Keratinocyte (primary cell): ENCODE measurements at regions not wholly inside any gene's neighbourhood (a gene's known extent, or its start where the extent isn't known, plus 50 kb on each side); places are given as distances from the start of the nearest gene placed in this dataset.

Source experiments
- DNase-seq: peaks from one replicate; pipeline ENCODE4 v3.0.0-alpha.2; 2011; ENCODE audit warnings: low read depth, missing footprints, low spot score
- FAIRE-seq: peaks from 2 replicates; lab custom pipeline; 2011; peaks lifted over from hg19 to GRCh38; lab: Jason Lieb, UNC
- H2AFZ ChIP-seq: 2 replicates; pipeline ENCODE4 v1.6.0; 2012; ENCODE audit warnings: low read length, control low read depth, inconsistent platforms; ENCODE audit not compliant: control insufficient read depth
- H3K27ac ChIP-seq: 2 replicates; pipeline ENCODE4 v1.5.1; 2011; ENCODE audit warnings: low read length; ENCODE audit not compliant: control insufficient read depth, insufficient read depth
- H3K27me3 ChIP-seq: 3 replicates; pipeline ENCODE4 v1.6.0; 2011; ENCODE audit warnings: low read length; ENCODE audit not compliant: control insufficient read depth, insufficient read depth; ENCODE audit errors: extremely low read depth
- H3K36me3 ChIP-seq, 2 experiments: 2 replicates in 1 of 2; 3 replicates in 1 of 2; pipeline ENCODE4 v1.5.1; 2011; ENCODE audit warnings: low read length in 2 of 2, mild to moderate bottlenecking in 1 of 2; ENCODE audit not compliant: control insufficient read depth in 2 of 2, insufficient read depth in 2 of 2; ENCODE audit errors: extremely low read depth in 1 of 2
- H3K4me1 ChIP-seq: 3 replicates; pipeline ENCODE4 v1.5.1; 2011; ENCODE audit warnings: low read length; ENCODE audit not compliant: control insufficient read depth, insufficient read depth; ENCODE audit errors: extremely low read depth
- H3K4me2 ChIP-seq: 3 replicates; pipeline ENCODE4 v1.6.0; 2011; ENCODE audit warnings: low read depth, low read length; ENCODE audit not compliant: control insufficient read depth, insufficient read depth; ENCODE audit errors: extremely low read depth
- H3K4me3 ChIP-seq, 3 experiments: fragments of 200-600 bp in 1 of 3; sonication (generic) in 1 of 3; 2 replicates in 2 of 3; 3 replicates in 1 of 3; pipeline ENCODE4 v1.5.1; 2011 to 2016; ENCODE audit warnings: low read length in 3 of 3, mild to moderate bottlenecking in 3 of 3, control low read depth in 2 of 3, inconsistent platforms in 1 of 3, low read depth in 1 of 3, mixed read lengths in 1 of 3, mixed run types in 1 of 3, moderate library complexity in 1 of 3; ENCODE audit not compliant: control insufficient read depth in 2 of 3, insufficient read depth in 2 of 3; ENCODE audit errors: extremely low read depth in 1 of 3
- H3K79me2 ChIP-seq: 2 replicates; pipeline ENCODE4 v1.6.0; 2012; ENCODE audit warnings: low read length; ENCODE audit not compliant: control insufficient read depth, insufficient read depth
- H3K9ac ChIP-seq: 3 replicates; pipeline ENCODE4 v1.6.0; 2011; ENCODE audit warnings: low read length; ENCODE audit not compliant: control insufficient read depth, insufficient read depth; ENCODE audit errors: extremely low read depth
- H3K9me1 ChIP-seq: 3 replicates; pipeline ENCODE4 v1.6.0; 2011; ENCODE audit warnings: low read length; ENCODE audit not compliant: control insufficient read depth, insufficient read depth; ENCODE audit errors: extremely low read depth
- H3K9me3 ChIP-seq: 2 replicates; pipeline ENCODE4 v1.5.1; 2012; ENCODE audit warnings: low read depth, low read length; ENCODE audit not compliant: control insufficient read depth
- H4K20me1 ChIP-seq: 3 replicates; pipeline ENCODE4 v1.6.0; 2011; ENCODE audit warnings: low read length; ENCODE audit not compliant: control insufficient read depth, insufficient read depth; ENCODE audit errors: extremely low read depth
- CTCF ChIP-seq, 3 experiments: IDR thresholded peaks in 1 of 3; conservative IDR thresholded peaks in 1 of 3; optimal IDR thresholded peaks in 1 of 3; 2 replicates in 2 of 3; 3 replicates in 1 of 3; pipeline versions ENCODE3 to v1.5.1; 2011; ENCODE audit warnings: low read length in 3 of 3, mild to moderate bottlenecking in 3 of 3, moderate library complexity in 2 of 3, control low read depth in 1 of 3, inconsistent platforms in 1 of 3; ENCODE audit not compliant: insufficient read depth in 2 of 3; ENCODE audit errors: extremely low read depth in 1 of 3
- EZH2 ChIP-seq: IDR thresholded peaks from one replicate; pipeline ENCODE4 v1.6.1; 2012; ENCODE audit warnings: inconsistent platforms, mild to moderate bottlenecking, low read length, moderate library complexity
- dilution Hi-C: fragments of 300-500 bp; cut with MboI; formaldehyde crosslinking; loops from one replicate; pipeline ENCODE4 v1.7.0; 2020; ENCODE audit warnings: low sequenced_read_pairs; ENCODE audit not compliant: extremely low pct_ligation_motif_present

GRCh38 chr9:110088099-110088498 is 119.9 kb downstream of the C9orf152 start:
- TF ChIP-seq CTCF (optimal IDR thresholded peaks at IDR 0.05 in 1 of 3, IDR thresholded peaks at IDR 0.05 in 1 of 3, conservative IDR thresholded peaks at IDR 0.05 in 1 of 3; ENCODE audit: extremely low read depth in 1 of 3, insufficient read depth in 2 of 3, low read length in 3 of 3) (no peak), EZH2 (no peak)
- Histone ChIP-seq H2AFZ (no peak overlapping the region), H3K4me3 (no peak overlapping the region), H3K79me2 (peaks cover 96% of the 10 kb centered on the region), H3K4me1 (peaks cover 11% of the 10 kb centered on the region), H3K36me3 (peaks cover 4 to 7% of the 10 kb centered on the region in 2 experiments), H3K4me2 (no peak overlapping the region), H3K9me3 (no peaks in the 10 kb centered on the region), H3K9me1 (peaks cover 2% of the 10 kb centered on the region), H4K20me1 (peaks cover 36% of the 10 kb centered on the region), H3K9ac (no peak overlapping the region), H3K27ac (no peak overlapping the region), H3K27me3 (no peaks in the 10 kb centered on the region)
- FAIRE-seq (no peak), DNase-seq (no peak)
- dilution Hi-C loops, result no loop called here

- Histone ChIP-seq H3K27me3 (no peaks in the 10 kb centered on the region), H3K4me1 (no peaks in the 10 kb centered on the region), H3K9ac (no peak overlapping the region), H3K4me3 (no peak overlapping the region), H3K79me2 (peaks cover 96% of the 10 kb centered on the region), H3K4me2 (no peak overlapping the region), H2AFZ (no peak overlapping the region), H3K9me3 (no peaks in the 10 kb centered on the region), H3K27ac (no peak overlapping the region), H3K9me1 (peaks cover 2% of the 10 kb centered on the region), H4K20me1 (peaks cover 34% of the 10 kb centered on the region), H3K36me3 (peaks cover 4 to 7% of the 10 kb centered on the region in 2 experiments)
- TF ChIP-seq EZH2 (no peak), CTCF (optimal IDR thresholded peaks at IDR 0.05 in 1 of 3, IDR thresholded peaks at IDR 0.05 in 1 of 3, conservative IDR thresholded peaks at IDR 0.05 in 1 of 3; ENCODE audit: extremely low read depth in 1 of 3, insufficient read depth in 2 of 3, low read length in 3 of 3) (no peak)
- FAIRE-seq (no peak), DNase-seq (no peak)
- dilution Hi-C loops, result no loop called here
These were observed 118.1 kb downstream of the C9orf152 start for GRCh38 chr9:110089681-110090370.
